ENCODE measurements at regions not wholly inside any gene's neighbourhood (a gene's known extent, or its start where the extent isn't known, plus 50 kb on each side); places are given as distances from the start of the nearest gene placed in this dataset.
"Not testable (repeated sequence)": the region's sequence is repeated elsewhere in the genome, so short reads cannot be mapped to it uniquely, and the experiment has no call there.

GRCh38 chr12:83271201-83271600 is 584.5 kb downstream of the TMTC2 start:
- DNase-seq = no peak

GRCh38 chr12:83265808-83266207 is 579.1 kb downstream of the TMTC2 start:
- DNase-seq = no peak

DNA sequence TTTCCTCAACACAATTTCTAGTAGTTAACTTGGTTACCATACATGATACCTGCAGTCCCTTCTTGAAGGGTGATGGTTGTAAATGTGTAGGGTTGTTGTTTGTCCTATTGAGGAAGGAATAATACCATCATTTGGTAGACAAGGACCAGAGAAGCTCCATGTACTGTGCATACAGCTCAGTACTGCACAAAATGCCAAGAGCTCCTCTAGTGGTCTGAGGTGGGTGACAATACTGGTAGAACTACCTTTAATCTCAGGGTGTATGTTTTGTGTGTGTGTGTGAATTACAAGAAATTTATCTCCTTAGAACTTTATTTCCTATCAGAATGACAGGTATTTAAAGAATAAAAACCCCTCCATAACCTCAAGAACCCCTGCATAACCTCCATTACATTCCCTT is 575.3 kb downstream of the TMTC2 start:
- no peak for DNase-seq

DNA sequence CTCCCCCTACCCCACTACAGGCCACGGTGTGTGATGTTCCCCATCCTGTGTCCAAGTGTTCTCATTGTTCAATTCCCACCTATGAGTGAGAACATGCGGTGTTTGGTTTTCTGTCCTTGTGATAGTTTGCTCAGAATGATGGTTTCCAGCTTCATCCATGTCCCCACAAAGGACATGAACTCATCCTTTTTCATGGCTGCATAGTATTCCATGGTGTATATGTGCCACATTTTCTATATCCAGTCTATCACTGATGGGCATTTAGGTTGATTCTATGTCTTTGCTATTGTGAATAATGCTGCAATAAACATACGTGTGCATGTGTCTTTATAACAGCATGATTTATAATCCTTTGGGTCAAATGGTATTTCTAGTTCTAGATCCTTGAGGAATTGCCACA is 573.4 kb downstream of the TMTC2 start:
- not testable (repeated sequence) for DNase-seq

GRCh38 chr12:83257726-83258125 is 571.0 kb downstream of the TMTC2 start:
- no peak for DNase-seq

GRCh38 chr12:83256562-83256961 is 569.9 kb downstream of the TMTC2 start:
- no peak for DNase-seq

- DNase-seq = no peak
These were observed 564.2 kb downstream of the TMTC2 start for GRCh38 chr12:83250866-83251265.

- DNase-seq = no peak
These were observed 558.5 kb downstream of the TMTC2 start for GRCh38 chr12:83245156-83245555.

DNA sequence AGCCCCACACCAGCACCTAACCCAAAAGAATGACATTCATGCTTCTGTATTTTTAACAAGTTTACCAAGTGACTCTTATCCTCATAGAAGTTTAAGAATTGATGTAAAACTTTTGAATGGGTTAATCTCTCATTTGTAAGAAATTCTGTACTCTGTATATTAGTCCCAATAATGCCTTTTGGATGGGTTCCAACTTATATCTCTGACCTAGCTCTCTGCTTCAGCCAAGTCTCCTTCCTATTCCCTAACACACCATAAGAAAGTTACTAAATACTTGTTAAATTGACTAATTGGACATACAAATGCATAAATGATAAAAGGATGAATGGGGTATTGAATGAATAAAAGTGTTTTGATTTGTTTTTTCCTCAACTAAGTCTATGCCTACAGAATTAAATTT is 557.3 kb downstream of the TMTC2 start:
- no peak for DNase-seq

DNA sequence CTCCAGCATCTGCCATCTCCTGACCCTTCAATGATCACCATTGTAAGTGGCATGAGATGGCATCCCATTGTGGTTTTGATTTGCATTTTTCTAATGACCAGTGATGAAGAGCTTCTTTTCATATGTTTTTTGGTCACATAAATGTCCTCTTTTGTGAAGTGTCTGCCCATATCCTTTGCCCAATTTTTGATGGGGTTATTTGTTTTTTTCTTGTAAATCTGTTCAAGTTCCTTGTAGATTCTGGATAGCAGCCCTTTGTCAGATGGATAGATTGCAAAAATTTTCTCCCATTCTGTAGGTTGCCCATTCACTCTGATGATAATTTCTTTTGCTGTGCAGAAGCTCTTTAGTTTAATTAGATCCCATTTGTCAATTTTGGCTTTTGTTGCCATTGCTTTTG is 547.3 kb downstream of the TMTC2 start:
- DNase-seq = not testable (repeated sequence)

DNA sequence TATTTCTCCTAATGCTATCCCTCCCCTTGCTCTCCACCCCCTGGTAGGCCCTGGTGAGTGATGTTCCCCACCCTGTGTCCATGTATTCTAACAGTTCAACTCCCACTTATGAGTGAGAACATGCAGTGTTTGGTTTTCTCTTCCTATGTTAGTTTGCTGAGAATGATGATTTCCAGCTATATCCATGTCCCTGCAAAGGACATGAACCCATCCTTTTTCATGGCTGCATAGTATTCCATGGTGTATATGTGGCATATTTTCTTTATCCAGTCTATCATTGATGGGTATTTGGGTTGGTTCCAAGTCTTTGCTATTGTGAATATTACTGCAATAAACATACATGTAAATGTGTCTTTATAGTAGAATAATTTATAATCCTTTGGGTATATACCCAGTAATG is 540.3 kb downstream of the TMTC2 start:
- not testable (repeated sequence) for DNase-seq

GRCh38 chr12:83225806-83226205 is 539.1 kb downstream of the TMTC2 start:
- no peak for DNase-seq

GRCh38 chr12:83224012-83224411 is 537.3 kb downstream of the TMTC2 start:
- DNase-seq = no peak

GRCh38 chr12:83220774-83221173 is 534.1 kb downstream of the TMTC2 start:
- DNase-seq = no peak

GRCh38 chr12:83216230-83216629 is 529.5 kb downstream of the TMTC2 start:
- DNase-seq = no peak

- no peak for DNase-seq
These were observed 527.5 kb downstream of the TMTC2 start for GRCh38 chr12:83214185-83214584.

GRCh38 chr12:83210933-83211332 is 524.2 kb downstream of the TMTC2 start:
- no peak for DNase-seq

GRCh38 chr12:83199069-83199468 is 512.4 kb downstream of the TMTC2 start:
- DNase-seq = no peak

DNA sequence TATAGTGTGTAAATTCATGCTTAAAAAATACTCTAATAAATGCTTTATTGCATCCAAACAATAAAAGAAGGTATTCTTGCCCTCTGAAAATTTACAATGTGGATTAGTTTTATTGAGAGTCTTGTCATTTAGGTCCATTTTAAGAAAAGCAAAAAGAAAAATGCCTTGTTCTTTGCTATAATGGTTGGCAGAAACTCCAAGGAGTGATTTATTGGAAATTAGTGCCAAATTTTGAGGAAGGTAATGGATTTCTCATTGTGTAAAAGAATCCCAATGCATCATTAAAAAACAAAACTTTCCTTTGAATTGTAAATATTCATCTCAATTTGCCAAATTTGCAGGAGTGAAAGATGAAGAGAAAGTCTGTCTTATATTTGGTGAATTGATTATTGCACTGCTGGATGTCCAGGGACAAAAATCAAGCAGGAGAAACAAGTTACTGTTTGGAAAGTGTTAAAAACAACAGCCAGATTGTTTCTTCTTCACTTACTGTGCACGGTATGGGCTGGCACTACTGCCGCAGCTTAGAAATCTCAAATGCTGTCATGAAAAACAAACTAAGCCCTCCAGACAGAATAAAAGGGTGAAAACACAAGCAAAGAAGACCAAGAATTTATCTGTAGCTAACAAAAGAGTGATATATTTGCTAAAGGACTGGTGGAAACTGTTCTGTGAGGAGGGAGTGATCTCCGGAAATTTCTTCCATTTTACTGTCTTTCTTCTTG is 511.7 kb downstream of the TMTC2 start:
- DNase-seq = no peak

DNA sequence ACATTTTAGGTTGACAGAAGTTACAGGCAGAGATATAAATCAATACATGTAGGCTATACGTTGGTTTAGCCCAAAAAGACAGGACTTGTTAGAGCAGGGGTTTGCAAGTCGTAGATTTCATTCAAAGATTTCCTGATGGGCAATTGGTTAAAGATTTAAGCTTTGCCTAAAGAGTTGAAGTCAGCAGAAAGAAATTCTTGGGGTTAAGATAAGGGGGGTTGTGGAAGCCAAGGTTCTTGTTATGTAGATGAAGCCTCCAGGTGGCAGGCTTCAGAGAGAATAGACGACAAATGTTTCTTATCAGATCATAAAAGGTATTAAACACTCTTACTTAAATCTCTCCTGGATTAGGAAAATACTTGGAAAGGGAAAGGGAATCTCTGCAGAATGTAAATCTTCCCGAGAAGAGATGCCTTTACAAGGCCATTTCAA is 510.8 kb downstream of the TMTC2 start:
- DNase-seq = no peak

- no peak for DNase-seq
These were observed 510.1 kb downstream of the TMTC2 start for GRCh38 chr12:83196694-83197350.

- no peak for DNase-seq
These were observed 504.1 kb downstream of the TMTC2 start for GRCh38 chr12:83190631-83191390.

All from amygdala (tissue), 56 donors.